HepG2 (cell line): ENCODE measurements at regions not wholly inside any gene's neighbourhood (a gene's known extent, or its start where the extent isn't known, plus 50 kb on each side); places are given as distances from the start of the nearest gene placed in this dataset.

Experiments used
- ATAC-seq: fragments of 200-7000 bp; cut with Tn5 transposase; 3 replicates; pipeline ENCODE4 v1.9.1; 2020; ENCODE audit warnings: mild to moderate bottlenecking, moderate library complexity
- BruUV-seq: library from RNA; stranded (reverse); fragments of 400-500 nt; replicated peaks from 2 replicates; lab custom pipeline; 2021; lab: Mats Ljungman, UMichigan
- CTCF ChIA-PET: fragments of 300-600 bp; formaldehyde crosslinking; extraction: SDS; loops from one replicate; lab custom pipeline; 2021; ENCODE audit warnings: low total read pairs, inconsistent platforms, low intra/inter-chr PET ratio; lab: Yijun Ruan, JAX
- POLR2A ChIA-PET: fragments of 350-600 bp; sonication (Branson Sonifier 250); formaldehyde crosslinking; loops from one replicate; lab custom pipeline; 2020; ENCODE audit warnings: antibody characterized with exemption, inconsistent platforms; lab: Yijun Ruan, JAX
- DNase-seq: peaks from one replicate; pipeline ENCODE4 v3.0.0-alpha.2; 2015; ENCODE audit warnings: low spot score
- FAIRE-seq: peaks from 3 replicates; lab custom pipeline; 2011; peaks lifted over from hg19 to GRCh38; lab: Jason Lieb, UNC
- H2AFZ ChIP-seq: one replicate; pipeline ENCODE4 v1.6.1; 2011; ENCODE audit warnings: low read length, inconsistent platforms
- H3K27ac ChIP-seq: fragments of 300-600 bp; 3 replicates; pipeline ENCODE4 v1.8.0; 2011; ENCODE audit warnings: mixed run types, mild to moderate bottlenecking, mixed read lengths, low read length, inconsistent platforms; ENCODE audit not compliant: insufficient read depth; ENCODE audit errors: extremely low read length
- H3K27me3 ChIP-seq, 2 experiments: fragments of 200-600 bp in 1 of 2; 2 replicates in 1 of 2; 3 replicates in 1 of 2; pipeline versions ENCODE4 v1.6.0 to v1.8.0; 2011; ENCODE audit warnings: low read length in 2 of 2, mild to moderate bottlenecking in 2 of 2, moderate library complexity in 2 of 2, inconsistent platforms in 1 of 2; ENCODE audit not compliant: insufficient read depth in 2 of 2, control insufficient read depth in 1 of 2
- H3K36me3 ChIP-seq, 2 experiments: fragments of 200-600 bp in 1 of 2; replicated peaks in 1 of 2; 2 replicates in 1 of 2; 3 replicates in 1 of 2; pipeline versions ENCODE4 v1.5.1 to v1.8.0; 2011; ENCODE audit warnings: low read length in 2 of 2, inconsistent platforms in 1 of 2; ENCODE audit not compliant: insufficient read depth in 2 of 2, control insufficient read depth in 1 of 2
- H3K4me1 ChIP-seq: 2 replicates; pipeline ENCODE4 v1.5.1; 2012; ENCODE audit warnings: low read length, inconsistent platforms; ENCODE audit not compliant: insufficient read depth
- H3K4me2 ChIP-seq: 2 replicates; pipeline ENCODE4 v1.6.0; 2011; ENCODE audit warnings: low read depth, low read length, inconsistent platforms
- H3K4me3 ChIP-seq, 3 experiments: fragments of 200-600 bp in 1 of 3; sonication (generic), shearing (Covaris generic) in 1 of 3; replicated peaks in 1 of 3; 2 replicates each; pipeline ENCODE4 v1.5.1; 2011 to 2016; ENCODE audit warnings: low read length in 3 of 3, inconsistent platforms in 2 of 3, low read depth in 2 of 3, mild to moderate bottlenecking in 2 of 3, control low read depth in 1 of 3, mixed read lengths in 1 of 3; ENCODE audit not compliant: insufficient read depth in 1 of 3
- H3K79me2 ChIP-seq: one replicate; pipeline ENCODE4 v1.6.1; 2011; ENCODE audit warnings: low read length, inconsistent platforms; ENCODE audit not compliant: insufficient read depth
- H3K9ac ChIP-seq: 2 replicates; pipeline ENCODE4 v1.6.0; 2011; ENCODE audit warnings: mild to moderate bottlenecking, low read depth, low read length, inconsistent platforms; ENCODE audit not compliant: insufficient read depth
- H3K9me3 ChIP-seq: 2 replicates; pipeline ENCODE4 v1.5.1; 2012; ENCODE audit warnings: mild to moderate bottlenecking, low read length
- H4K20me1 ChIP-seq: 2 replicates; pipeline ENCODE4 v1.6.0; 2011; ENCODE audit warnings: inconsistent platforms, mild to moderate bottlenecking, low read length, moderate library complexity; ENCODE audit not compliant: insufficient read depth
- ATRX ChIP-seq: sonication (generic); formaldehyde crosslinking; IDR thresholded peaks from 2 replicates; pipeline ENCODE4 v1.4.0; 2020; ENCODE audit warnings: missing genetic modification reagents, borderline replicate concordance
- BRD4 ChIP-seq: sonication (generic); formaldehyde crosslinking; IDR thresholded peaks from 2 replicates; pipeline ENCODE4 v1.4.0; 2020; ENCODE audit warnings: missing genetic modification reagents
- RFXAP ChIP-seq: sonication (generic); formaldehyde crosslinking; IDR thresholded peaks from 2 replicates; pipeline ENCODE4 v1.4.0; 2020; ENCODE audit warnings: missing genetic modification reagents, borderline replicate concordance
- ZBED4 ChIP-seq: sonication (generic); formaldehyde crosslinking; IDR thresholded peaks from 2 replicates; pipeline ENCODE4 v1.4.0; 2020; ENCODE audit warnings: missing genetic modification reagents, borderline replicate concordance
- ZNF280B ChIP-seq: sonication (generic); formaldehyde crosslinking; IDR thresholded peaks from 2 replicates; pipeline ENCODE4 v1.5.0; 2020; ENCODE audit warnings: missing genetic modification reagents, mild to moderate bottlenecking, borderline replicate concordance
- ZNF414 ChIP-seq: sonication (generic); formaldehyde crosslinking; IDR thresholded peaks from 2 replicates; pipeline ENCODE4 v1.5.0; 2020; ENCODE audit warnings: missing genetic modification reagents
- ZNF598 ChIP-seq: sonication (generic); formaldehyde crosslinking; IDR thresholded peaks from 2 replicates; pipeline ENCODE4 v1.5.1; 2020; ENCODE audit warnings: mild to moderate bottlenecking, missing genetic modification reagents, borderline replicate concordance
- ZNF879 ChIP-seq: sonication (generic); formaldehyde crosslinking; IDR thresholded peaks from 2 replicates; pipeline ENCODE4 v1.8.1; 2023; ENCODE audit warnings: missing genetic modification reagents
- ZSCAN21 ChIP-seq: sonication (generic); formaldehyde crosslinking; IDR thresholded peaks from 2 replicates; pipeline ENCODE4 v1.8.0; 2022; ENCODE audit warnings: mild to moderate bottlenecking, missing genetic modification reagents, moderate library complexity, borderline replicate concordance
- WGBS: methylation state at CpG from one replicate; pipeline ENCODE4 v1.1.6; 2017; ENCODE audit warnings: low lambda C conversion rate; 5-methylcytosine and 5-hydroxymethylcytosine counted together
- in situ Hi-C: cut with HindIII; loops from 2 replicates; pipeline ENCODE4 v1.10.0; 2017; ENCODE audit warnings: low pct_unique_long_range_greater_than_20kb; ENCODE audit not compliant: extremely low pct_ligation_motif_present
- intact Hi-C: fragments of 100-400 bp; cut with micrococcal nuclease; formaldehyde crosslinking; loops from one replicate; pipeline ENCODE4 v1.10.0; 2022; ENCODE audit not compliant: unreplicated experiment

GRCh38 chr5:67969176-67969575 is 246.4 kb upstream of the PIK3R1 start:
- ChIA-PET POLR2A (no interaction called here), CTCF (no interaction called here)
- H3K9ac ChIP-seq: no peak overlapping the region
- DNase-seq (no peak), ATAC-seq (no peak), FAIRE-seq (no peak)
- H3K4me2 ChIP-seq: no peak overlapping the region
- BruUV-seq: no TSS peak
- WGBS: 3% methylated on average over 2 of the region's 2 CpGs
- in situ Hi-C loops: no loop called here
- H3K27me3 ChIP-seq: no peaks in the 10 kb centered on the region
- H3K36me3 ChIP-seq: no peaks in the 10 kb centered on the region
- intact Hi-C loops: no loop called here
- H3K9me3 ChIP-seq: no peaks in the 10 kb centered on the region
- H3K4me3 ChIP-seq: no peak overlapping the region
- no peaks in the 10 kb centered on the region for H3K79me2 ChIP-seq
- no peak overlapping the region for H2AFZ ChIP-seq
- H3K4me1 ChIP-seq: peaks cover 22% of the 10 kb centered on the region
- H3K27ac ChIP-seq: no peak overlapping the region
- no peak for TF ChIP-seq BRD4 (CRISPR knock-in tag)
- TF ChIP-seq ZSCAN21 (CRISPR knock-in tag): no peak
- TF ChIP-seq ATRX: no peak
- TF ChIP-seq ZNF598 (CRISPR knock-in tag): no peak
- TF ChIP-seq ZNF879: no peak
- TF ChIP-seq RFXAP (CRISPR knock-in tag): no peak
- TF ChIP-seq ZNF414: no peak
- no peak for TF ChIP-seq ZBED4
- TF ChIP-seq ZNF280B (CRISPR knock-in tag): no peak
- H4K20me1 ChIP-seq: no peaks in the 10 kb centered on the region
